ENCODE measurements at regions not wholly inside any gene's neighbourhood (a gene's known extent, or its start where the extent isn't known, plus 50 kb on each side); places are given as distances from the start of the nearest gene placed in this dataset.
"Not testable (repeated sequence)": the region's sequence is repeated elsewhere in the genome, so short reads cannot be mapped to it uniquely, and the experiment has no call there.

- no peak for DNase-seq
Observed at GRCh38 chr5:103990064-103990463, 427.5 kb upstream of the NUDT12 start.

DNA sequence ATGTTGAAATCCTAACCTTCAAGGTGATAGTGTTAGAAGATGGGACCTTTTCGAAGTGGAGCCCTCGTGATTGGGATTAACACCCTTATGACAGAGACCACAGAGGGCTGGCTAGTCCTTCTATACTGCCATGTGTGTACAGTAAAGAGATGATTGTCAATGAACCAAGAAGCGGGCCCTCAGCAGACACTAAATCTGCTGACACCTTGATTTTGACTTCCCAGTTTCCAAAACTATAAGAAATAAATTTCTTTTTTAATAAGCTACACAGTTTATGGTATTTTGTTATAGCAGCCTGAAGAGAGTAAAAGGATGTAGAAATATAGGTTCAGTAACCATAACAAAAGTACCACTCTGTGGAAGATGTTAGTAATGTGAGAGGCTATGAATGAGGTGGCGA, 419.0 kb upstream of the NUDT12 start:
- DNase-seq, result no peak

DNA sequence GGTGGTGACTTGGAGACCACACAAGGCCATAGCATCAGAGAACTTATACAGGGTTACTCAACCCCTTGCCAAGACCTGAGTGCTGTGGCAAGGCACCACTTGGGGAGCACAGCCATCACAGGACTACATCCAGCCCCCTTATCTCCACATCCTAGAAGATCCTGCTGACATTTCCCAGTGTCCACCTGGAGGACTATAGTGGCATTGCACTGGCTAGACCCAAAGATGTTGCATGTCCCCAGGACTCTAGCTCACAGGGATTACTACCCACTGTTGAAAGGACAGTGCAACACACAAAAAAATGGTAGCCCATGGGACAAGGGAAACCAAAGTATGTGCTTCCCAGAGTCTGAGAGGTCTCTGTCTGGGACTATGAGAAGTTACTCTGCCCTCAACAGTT, 411.1 kb upstream of the NUDT12 start:
- no peak for DNase-seq

GRCh38 chr5:103966295-103966694, 403.7 kb upstream of the NUDT12 start:
- not testable (repeated sequence) for DNase-seq

- no peak for DNase-seq
Observed at GRCh38 chr5:103962023-103962422, 399.4 kb upstream of the NUDT12 start.

GRCh38 chr5:103953601-103954382, 391.2 kb upstream of the NUDT12 start:
- no peak for DNase-seq

- no peak for DNase-seq
Observed at GRCh38 chr5:103951776-103952175, 389.2 kb upstream of the NUDT12 start.

- DNase-seq, result no peak
Observed at GRCh38 chr5:103943230-103943629, 380.6 kb upstream of the NUDT12 start.

DNA sequence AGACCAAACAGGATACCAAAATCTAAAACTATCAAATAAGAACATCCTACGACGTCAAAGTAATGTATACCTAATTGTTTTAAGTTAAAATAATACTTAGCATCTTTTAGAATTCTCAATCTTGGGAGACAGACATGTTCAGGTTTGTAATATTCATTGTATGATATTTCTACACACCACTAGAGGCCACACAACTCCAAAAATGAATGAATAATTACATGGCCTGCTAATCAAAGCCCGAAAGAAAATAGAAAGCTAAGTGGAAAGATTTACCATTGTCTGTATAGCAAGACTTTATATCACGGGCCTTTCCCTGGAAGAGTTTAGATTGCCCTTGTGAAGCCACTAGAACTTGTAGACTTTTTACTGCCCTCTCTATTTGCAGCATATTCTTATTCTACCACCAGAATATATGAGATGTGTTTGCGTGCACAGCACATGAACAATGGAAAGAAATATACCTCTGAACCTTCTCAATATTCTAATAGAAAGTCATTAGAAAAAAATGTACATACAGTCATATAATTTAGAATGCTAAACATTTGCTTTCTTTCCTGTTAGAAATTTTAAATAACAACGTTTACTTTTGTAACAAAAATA, 380.1 kb upstream of the NUDT12 start:
- DNase-seq, result no peak

DNA sequence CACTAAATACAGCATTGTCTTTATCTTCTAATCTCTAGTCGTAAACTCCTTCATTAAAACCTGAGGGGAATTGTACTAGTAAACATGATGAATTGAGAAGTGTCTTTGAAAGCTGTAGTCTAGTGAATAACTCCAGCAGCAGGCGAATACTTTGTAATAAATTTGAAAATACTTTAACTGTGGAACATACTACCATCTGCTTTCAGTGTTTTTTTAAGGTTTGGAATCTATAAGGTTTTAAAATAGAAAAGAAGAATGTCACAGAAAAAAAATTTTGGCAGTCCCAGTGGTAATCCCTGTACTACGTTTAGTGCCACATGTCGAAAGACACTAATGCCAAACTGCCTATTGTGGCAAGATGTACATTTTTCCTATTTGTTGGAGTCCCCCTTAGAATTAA, 379.0 kb upstream of the NUDT12 start:
- DNase-seq, result no peak

DNA sequence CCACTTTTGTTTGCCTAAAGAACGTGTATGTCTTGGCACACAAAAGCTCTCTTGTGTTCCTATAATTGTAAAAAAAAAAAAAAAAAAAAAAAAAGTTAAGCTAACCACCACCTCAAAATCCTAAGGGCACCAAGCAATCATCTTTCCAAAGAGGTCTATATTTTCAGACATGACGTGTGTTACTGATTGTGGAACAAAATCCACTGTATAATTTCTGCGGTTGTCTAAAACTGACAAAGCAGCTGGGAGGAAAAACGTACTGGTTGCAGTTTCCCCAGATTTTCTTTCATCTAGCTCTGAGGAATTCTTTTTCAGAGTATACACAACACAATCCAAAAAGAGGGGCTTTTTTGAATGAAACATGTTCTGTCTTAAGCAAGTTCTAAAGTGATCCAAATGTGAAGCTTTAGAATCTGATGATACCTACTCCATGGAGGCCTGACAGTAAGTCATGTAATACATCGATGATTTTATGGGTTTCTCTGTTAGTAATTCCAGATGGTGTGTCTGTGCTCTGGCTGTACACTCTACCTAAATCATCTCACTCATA, 375.6 kb upstream of the NUDT12 start:
- DNase-seq, result no peak

DNA sequence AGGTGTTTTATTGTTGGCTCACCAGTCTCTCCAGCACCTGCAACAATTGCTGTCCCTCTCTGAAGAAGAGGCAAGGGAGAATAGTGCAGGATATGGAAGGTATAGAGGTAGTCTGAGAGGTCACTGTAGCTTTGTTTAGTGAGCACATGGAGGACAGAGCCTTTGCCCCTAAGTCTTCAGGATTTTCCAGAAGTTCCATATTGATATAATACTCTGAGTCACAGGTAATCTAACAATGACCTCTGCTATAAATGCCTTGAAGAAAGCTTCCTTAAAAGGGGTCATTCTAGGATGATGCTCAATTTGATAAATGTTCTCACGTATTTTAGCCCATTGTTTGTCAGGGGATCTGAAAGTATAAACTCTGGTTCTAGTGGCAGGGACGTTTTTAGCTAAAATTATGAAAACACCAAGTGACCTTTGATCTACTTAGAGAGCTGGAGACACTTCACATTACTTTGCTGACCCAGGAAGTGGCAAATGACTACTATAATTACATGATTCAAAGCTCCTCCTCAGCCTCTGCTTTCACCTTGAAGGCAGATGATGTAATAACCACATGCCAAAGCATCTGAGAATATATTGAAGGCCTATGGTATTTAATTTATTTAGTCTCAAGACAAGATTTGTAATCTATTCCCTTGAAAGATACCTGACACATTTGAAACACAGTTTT, 366.9 kb upstream of the NUDT12 start:
- DNase-seq, result no peak

GRCh38 chr5:103927739-103928138, 365.1 kb upstream of the NUDT12 start:
- DNase-seq, result no peak

- no peak for DNase-seq
Observed at GRCh38 chr5:103923616-103924168, 361.1 kb upstream of the NUDT12 start.

DNA sequence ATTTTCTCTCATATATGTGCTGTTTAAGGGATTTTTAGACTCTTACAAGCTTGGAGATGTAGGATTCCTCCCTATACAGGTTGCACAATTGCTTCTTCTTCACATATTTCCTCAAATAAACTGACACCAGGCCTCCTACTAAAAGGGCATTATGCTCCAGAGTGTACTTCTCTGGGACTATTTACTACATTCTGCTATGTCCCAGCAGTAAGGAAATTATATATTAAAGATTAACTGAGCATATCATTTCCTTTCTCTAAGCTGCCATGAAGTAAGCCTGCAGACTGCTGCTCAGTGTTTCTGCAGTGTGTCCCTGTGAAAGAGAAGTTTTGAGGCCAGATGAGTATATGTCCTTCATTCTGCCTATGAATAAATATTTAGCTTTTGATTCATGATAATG, 356.9 kb upstream of the NUDT12 start:
- DNase-seq, result no peak

- DNase-seq, result no peak
Observed at GRCh38 chr5:103918668-103919367, 356.2 kb upstream of the NUDT12 start.

DNA sequence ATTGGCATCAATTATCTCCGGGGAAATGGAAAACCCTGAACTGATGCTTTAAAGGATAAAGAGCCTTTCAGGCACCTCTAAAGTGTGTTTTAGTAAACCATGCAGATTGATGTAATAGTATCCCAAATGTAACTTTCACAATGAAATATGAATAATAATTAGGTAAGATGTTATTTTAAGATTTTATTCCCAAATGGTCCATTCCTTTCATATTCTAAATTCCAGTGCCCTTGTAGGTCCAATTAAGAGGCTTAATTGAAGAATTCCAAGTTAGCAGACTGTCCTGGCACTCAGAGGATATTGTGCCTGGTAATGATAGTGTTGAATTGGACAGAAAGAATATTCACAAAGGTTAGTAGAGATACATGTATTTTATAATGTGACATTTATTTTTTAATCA, 352.5 kb upstream of the NUDT12 start:
- no peak for DNase-seq

- no peak for DNase-seq
Observed at GRCh38 chr5:103910786-103911185, 348.2 kb upstream of the NUDT12 start.

DNA sequence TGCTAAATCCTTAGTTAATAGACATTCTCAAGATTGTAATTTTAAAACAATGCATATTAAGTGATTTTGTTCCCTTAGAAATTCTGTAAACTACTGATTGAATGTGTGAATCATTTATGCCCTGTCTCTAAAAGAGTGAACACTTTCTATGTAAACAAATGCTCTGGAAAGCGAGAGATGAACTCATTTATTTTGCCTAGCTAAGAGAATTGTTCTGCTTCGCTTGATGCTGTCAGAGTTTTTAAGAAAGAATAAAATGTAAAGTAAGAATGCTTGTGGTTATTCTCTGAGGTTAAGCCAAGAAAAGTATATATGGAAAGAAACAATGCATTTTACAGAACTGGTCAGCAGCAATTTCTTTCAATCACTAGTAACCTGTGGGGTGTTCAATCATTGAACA, 347.4 kb upstream of the NUDT12 start:
- DNase-seq, result no peak

- DNase-seq, result no peak
Observed at GRCh38 chr5:103909391-103909790, 346.8 kb upstream of the NUDT12 start.

- DNase-seq, result no peak
Observed at GRCh38 chr5:103908336-103909080, 345.9 kb upstream of the NUDT12 start.

- no peak for DNase-seq
Observed at GRCh38 chr5:103907001-103907400, 344.4 kb upstream of the NUDT12 start.

All from stimulated activated CD4-positive, alpha-beta T cell treated with anti-CD3 and anti-CD28 coated beads, Interleukin-1b, Interleukin-23, amount 100 ng/mL, for 48 hours (primary cell).